AG04449 (cell line): ENCODE measurements at regions not wholly inside any gene's neighbourhood (a gene's known extent, or its start where the extent isn't known, plus 50 kb on each side); places are given as distances from the start of the nearest gene placed in this dataset.
"Not testable (repeated sequence)": the region's sequence is repeated elsewhere in the genome, so short reads cannot be mapped to it uniquely, and the experiment has no call there.

Experiments used
- CTCF ChIA-PET: fragments of 350-600 bp; formaldehyde crosslinking; extraction: SDS; loops from one replicate; lab custom pipeline; 2021; ENCODE audit warnings: antibody characterized with exemption; lab: Yijun Ruan, JAX
- POLR2A ChIA-PET: fragments of 400-600, 350-600 bp; formaldehyde crosslinking; extraction: SDS; loops from one replicate; lab custom pipeline; 2020; ENCODE audit warnings: antibody characterized with exemption, inconsistent platforms; lab: Yijun Ruan, JAX
- DNase-seq: peaks from one replicate; pipeline ENCODE4 v3.0.0-alpha.2; 2010; ENCODE audit warnings: low read depth, low spot score
- H3K4me3 ChIP-seq: 2 replicates; pipeline ENCODE4 v1.5.1; 2011; ENCODE audit warnings: low read depth, mild to moderate bottlenecking, control low read depth, low read length
- CTCF ChIP-seq: IDR thresholded peaks from one replicate; pipeline ENCODE4 v1.5.1; 2011; ENCODE audit warnings: mild to moderate bottlenecking, moderate library complexity, low read length, control low read depth, inconsistent platforms; ENCODE audit not compliant: insufficient read depth; ENCODE audit errors: missing control alignments

- no peak for TF ChIP-seq CTCF
- no peak overlapping the region for H3K4me3 ChIP-seq
Measured at GRCh38 chr16:47907109-47907508, 248.7 kb downstream of the ABCC12 start.

GRCh38 chr16:47905771-47906170, 250.0 kb downstream of the ABCC12 start:
- no peak for DNase-seq
- no peak overlapping the region for H3K4me3 ChIP-seq
- ChIA-PET POLR2A (no interaction called here), CTCF (interaction anchor here (0.7 to 1.5 kb wide), 2 partner anchors 252 to 764 kb away, joined by 3 to 4 read pairs; no protein-coding TSS in a partner anchor)
- no peak for TF ChIP-seq CTCF

More at GRCh38 chr16:47907109-47907508, 248.7 kb downstream of the ABCC12 start:
- CTCF ChIA-PET: interaction anchor here (1.1 kb wide), 1 partner anchor 20 kb away, joined by 3 read pairs; no protein-coding TSS in a partner anchor
- POLR2A ChIA-PET: no interaction called here
- no peak for DNase-seq

- DNase-seq: no peak
- no peak for TF ChIP-seq CTCF
- POLR2A ChIA-PET: no interaction called here
- CTCF ChIA-PET: no interaction called here
- no peak overlapping the region for H3K4me3 ChIP-seq
Measured at GRCh38 chr16:47904691-47905090, 251.1 kb downstream of the ABCC12 start.

GRCh38 chr16:47903470-47903869, 252.3 kb downstream of the ABCC12 start:
- ChIA-PET CTCF (no interaction called here), POLR2A (no interaction called here)
- no peak overlapping the region for H3K4me3 ChIP-seq
- TF ChIP-seq CTCF: no peak
- no peak for DNase-seq

- POLR2A ChIA-PET, CTCF ChIA-PET, H3K4me3 ChIP-seq, DNase-seq: not testable (repeated sequence)
Measured at GRCh38 chr16:47897105-47897504, 258.7 kb downstream of the ABCC12 start.

- POLR2A ChIA-PET: no interaction called here
- TF ChIP-seq CTCF: no peak
- H3K4me3 ChIP-seq: no peak overlapping the region
- no peak for DNase-seq
- CTCF ChIA-PET: interaction anchor here (0.8 kb wide), 1 partner anchor 19 kb away, joined by 3 read pairs; no protein-coding TSS in a partner anchor
Measured at GRCh38 chr16:47895146-47895545, 260.6 kb downstream of the ABCC12 start.

- H3K4me3 ChIP-seq: no peak overlapping the region
- no peak for TF ChIP-seq CTCF
- CTCF ChIA-PET: no interaction called here
- DNase-seq: no peak
- POLR2A ChIA-PET: interaction anchor here (0.5 kb wide), 1 partner anchor 8 kb away, joined by 3 read pairs; no protein-coding TSS in a partner anchor
Measured at GRCh38 chr16:47892999-47893398, 262.8 kb downstream of the ABCC12 start.
